HCT116 (cell line): ENCODE measurements at regions not wholly inside any gene's neighbourhood (a gene's known extent, or its start where the extent isn't known, plus 50 kb on each side); places are given as distances from the start of the nearest gene placed in this dataset.

ENCODE experiments used
- ATAC-seq: fragments of 200-7000 bp; cut with Tn5 transposase; 2 replicates; pipeline ENCODE4 v1.9.1; 2020; ENCODE audit warnings: mild to moderate bottlenecking, moderate library complexity
- BruUV-seq: library from RNA; stranded (reverse); fragments of 400-500 nt; replicated peaks from 2 replicates; lab custom pipeline; 2021; lab: Mats Ljungman, UMichigan
- CTCF ChIA-PET: fragments of 300-600 bp; sonication (Branson Sonifier 250); formaldehyde crosslinking; loops from one replicate; lab custom pipeline; 2021; ENCODE audit warnings: antibody characterized with exemption; lab: Charles Lee
- POLR2A ChIA-PET: fragments of 300-600, 350-600 bp; sonication (Branson Sonifier 250); formaldehyde crosslinking; loops from one replicate; lab custom pipeline; 2021; ENCODE audit warnings: antibody characterized with exemption; lab: Charles Lee
- RAD21 ChIA-PET, 2 experiments: fragments of 300-600 bp; sonication (Branson Sonifier 250); formaldehyde crosslinking; loops; one replicate each; lab custom pipeline; 2023; ENCODE audit warnings: low total read pairs in 2 of 2; ENCODE audit not compliant: uncharacterized antibody in 2 of 2, unreplicated experiment in 2 of 2, low non-redundant PET in 1 of 2; lab: Charles Lee
- DNase-seq: peaks from one replicate; pipeline ENCODE4 v3.0.0-alpha.2; 2010; ENCODE audit warnings: low read depth, low spot score
- H2AFZ ChIP-seq: fragments of 200-600 bp; shearing (Covaris generic), sonication (generic); 2 replicates; pipeline ENCODE4 v1.6.1; 2017; ENCODE audit warnings: low read depth, mixed run types, mixed read lengths, antibody characterized with exemption, low read length; ENCODE audit not compliant: poor library complexity, severe bottlenecking
- H3K27ac ChIP-seq: 2 replicates; pipeline ENCODE4 v1.5.1; 2012; ENCODE audit warnings: low read depth, low read length
- H3K27me3 ChIP-seq: fragments of 200-600 bp; sonication (generic); 2 replicates; pipeline ENCODE4 v1.6.1; 2016; ENCODE audit warnings: mixed run types, low read length, mixed read lengths; ENCODE audit not compliant: insufficient read depth
- H3K36me3 ChIP-seq, 2 experiments: fragments of 200-500 bp in 1 of 2; fragments of 200-600 bp in 1 of 2; sonication (Bioruptor generic) in 1 of 2; sonication (generic) in 1 of 2; 2 replicates each; pipeline versions ENCODE4 v1.5.1 to v1.6.1; 2014 to 2016; ENCODE audit warnings: low read length in 2 of 2, inconsistent platforms in 1 of 2, mixed read lengths in 1 of 2, mixed run types in 1 of 2; ENCODE audit not compliant: insufficient read depth in 2 of 2, control insufficient read depth in 1 of 2
- H3K4me1 ChIP-seq, 2 experiments: fragments of 200-600 bp in 1 of 2; sonication (generic) in 1 of 2; 2 replicates each; pipeline versions ENCODE4 v1.5.1 to v1.6.1; 2012 to 2017; ENCODE audit warnings: low read length in 2 of 2, inconsistent platforms in 1 of 2, mild to moderate bottlenecking in 1 of 2, mixed read lengths in 1 of 2, mixed run types in 1 of 2, moderate library complexity in 1 of 2; ENCODE audit not compliant: insufficient read depth in 2 of 2, control insufficient read depth in 1 of 2
- H3K4me2 ChIP-seq: fragments of 200-600 bp; sonication (generic); 2 replicates; pipeline ENCODE4 v1.6.1; 2017; ENCODE audit warnings: mixed run types, low read length, mixed read lengths
- H3K4me3 ChIP-seq, 2 experiments: fragments of 200-600 bp in 1 of 2; sonication (generic) in 1 of 2; replicated peaks in 1 of 2; 2 replicates each; pipeline ENCODE4 v1.5.1; 2011 to 2016; ENCODE audit warnings: low read length in 2 of 2, control low read depth in 1 of 2, low read depth in 1 of 2, mild to moderate bottlenecking in 1 of 2, mixed read lengths in 1 of 2, mixed run types in 1 of 2
- H3K79me2 ChIP-seq: fragments of 200-600 bp; sonication (generic); 2 replicates; pipeline ENCODE4 v1.6.1; 2017; ENCODE audit warnings: mild to moderate bottlenecking, mixed run types, low read length, moderate library complexity, mixed read lengths; ENCODE audit not compliant: insufficient read depth
- H3K9ac ChIP-seq: fragments of 200-600 bp; sonication (generic); 2 replicates; pipeline ENCODE4 v1.6.1; 2016; ENCODE audit warnings: low read length, mixed read lengths
- H3K9me2 ChIP-seq: fragments of 200-600 bp; sonication (generic), shearing (Covaris generic); 2 replicates; pipeline ENCODE4 v1.6.1; 2017; ENCODE audit warnings: mixed run types, mild to moderate bottlenecking, moderate library complexity; ENCODE audit not compliant: insufficient read depth
- H3K9me3 ChIP-seq, 2 experiments: fragments of 200-500 bp in 1 of 2; fragments of 200-600 bp in 1 of 2; sonication (Bioruptor generic) in 1 of 2; sonication (generic) in 1 of 2; 2 replicates each; pipeline ENCODE4 v1.6.1; 2014 to 2017; ENCODE audit warnings: low read length in 2 of 2, mixed read lengths in 2 of 2, inconsistent platforms in 1 of 2, low read depth in 1 of 2, mild to moderate bottlenecking in 1 of 2, mixed run types in 1 of 2, moderate library complexity in 1 of 2; ENCODE audit not compliant: control insufficient read depth in 1 of 2, insufficient read depth in 1 of 2
- H4K20me1 ChIP-seq: fragments of 200-600 bp; sonication (generic), shearing (Covaris generic); 2 replicates; pipeline ENCODE4 v1.6.1; 2017; ENCODE audit warnings: mixed run types, mild to moderate bottlenecking, moderate library complexity; ENCODE audit not compliant: insufficient read depth
- CBX3 ChIP-seq: IDR thresholded peaks from 2 replicates; pipeline ENCODE4 v1.6.1; 2012; ENCODE audit warnings: low read depth
- ELF1 ChIP-seq: IDR thresholded peaks from 2 replicates; pipeline ENCODE4 v1.6.1; 2012; ENCODE audit warnings: low read depth, borderline replicate concordance
- POLR2A ChIP-seq: IDR thresholded peaks from 2 replicates; pipeline ENCODE4 v1.7.0; 2011; ENCODE audit warnings: borderline replicate concordance; ENCODE audit not compliant: insufficient read depth, insufficient read length; ENCODE audit errors: extremely low read depth
- POLR2AphosphoS5 ChIP-seq: IDR thresholded peaks from 2 replicates; pipeline ENCODE4 v1.6.1; 2011; ENCODE audit warnings: mild to moderate bottlenecking, low read depth, low read length, moderate library complexity
- RAD21 ChIP-seq: IDR thresholded peaks from 2 replicates; pipeline ENCODE4 v1.6.1; 2012; ENCODE audit warnings: low read depth, mild to moderate bottlenecking
- SRF ChIP-seq: IDR thresholded peaks from 2 replicates; pipeline ENCODE4 v1.6.1; 2012; ENCODE audit warnings: low read depth
- ZFX ChIP-seq: fragments of 450-650 bp; IDR thresholded peaks from 2 replicates; pipeline ENCODE4 v1.6.1; 2017
- intact Hi-C: fragments of 100-400 bp; cut with micrococcal nuclease; formaldehyde crosslinking; loops from 2 replicates; pipeline ENCODE4 v1.10.0; 2022
- TF ChIP-seq, protein P1 (sequence below): IDR thresholded peaks from 2 replicates; pipeline ENCODE4 v1.6.1; 2011; ENCODE audit warnings: mild to moderate bottlenecking, low read length, moderate library complexity; ENCODE audit not compliant: insufficient replicate concordance; ENCODE audit errors: extremely low read depth
- TF ChIP-seq, protein P2 (sequence below): IDR thresholded peaks from 2 replicates; pipeline ENCODE4 v1.6.1; 2012

GRCh38 chr1:81327743-81328142 lies 473.0 kb upstream of the ADGRL2 start:
- Histone ChIP-seq H3K36me3 (no peaks in the 10 kb centered on the region), H3K4me3 (no peak overlapping the region), H3K79me2 (no peaks in the 10 kb centered on the region), H3K9me3 (no peaks in the 10 kb centered on the region), H2AFZ (no peak overlapping the region), H3K9ac (no peak overlapping the region), H3K27me3 (no peaks in the 10 kb centered on the region), H3K27ac (no peak overlapping the region), H3K4me1 (no peaks in the 10 kb centered on the region; a peak in 1 of 4 replicates), H3K9me2 (no peaks in the 10 kb centered on the region), H4K20me1 (no peaks in the 10 kb centered on the region), H3K4me2 (no peak overlapping the region)
- ATAC-seq (no peak), DNase-seq (no peak)
- TF ChIP-seq SRF (no peak), ZFX (no peak), POLR2AphosphoS5 (no peak), ELF1 (no peak), POLR2A (no peak), RAD21 (no peak), CBX3 (no peak)
- TF ChIP-seq, protein P1, sequence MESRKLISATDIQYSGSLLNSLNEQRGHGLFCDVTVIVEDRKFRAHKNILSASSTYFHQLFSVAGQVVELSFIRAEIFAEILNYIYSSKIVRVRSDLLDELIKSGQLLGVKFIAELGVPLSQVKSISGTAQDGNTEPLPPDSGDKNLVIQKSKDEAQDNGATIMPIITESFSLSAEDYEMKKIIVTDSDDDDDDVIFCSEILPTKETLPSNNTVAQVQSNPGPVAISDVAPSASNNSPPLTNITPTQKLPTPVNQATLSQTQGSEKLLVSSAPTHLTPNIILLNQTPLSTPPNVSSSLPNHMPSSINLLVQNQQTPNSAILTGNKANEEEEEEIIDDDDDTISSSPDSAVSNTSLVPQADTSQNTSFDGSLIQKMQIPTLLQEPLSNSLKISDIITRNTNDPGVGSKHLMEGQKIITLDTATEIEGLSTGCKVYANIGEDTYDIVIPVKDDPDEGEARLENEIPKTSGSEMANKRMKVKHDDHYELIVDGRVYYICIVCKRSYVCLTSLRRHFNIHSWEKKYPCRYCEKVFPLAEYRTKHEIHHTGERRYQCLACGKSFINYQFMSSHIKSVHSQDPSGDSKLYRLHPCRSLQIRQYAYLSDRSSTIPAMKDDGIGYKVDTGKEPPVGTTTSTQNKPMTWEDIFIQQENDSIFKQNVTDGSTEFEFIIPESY, result no peak
- TF ChIP-seq, protein P2, sequence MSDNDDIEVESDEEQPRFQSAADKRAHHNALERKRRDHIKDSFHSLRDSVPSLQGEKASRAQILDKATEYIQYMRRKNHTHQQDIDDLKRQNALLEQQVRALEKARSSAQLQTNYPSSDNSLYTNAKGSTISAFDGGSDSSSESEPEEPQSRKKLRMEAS, result no peak
- BruUV-seq, result no TSS peak
- intact Hi-C loops, result no loop called here
- ChIA-PET RAD21 (no interaction called here), POLR2A (no interaction called here), CTCF (no interaction called here)
